CD4-positive, alpha-beta memory T cell (primary cell): ENCODE measurements at regions not wholly inside any gene's neighbourhood (a gene's known extent, or its start where the extent isn't known, plus 50 kb on each side); places are given as distances from the start of the nearest gene placed in this dataset.
A peak's percentile ranks its signal among the peaks of the same experiment; 100 is the strongest.

Experiments
- CTCF ChIA-PET: fragments of 350-600 bp; sonication (Branson Sonifier 250); formaldehyde crosslinking; loops from one replicate; lab custom pipeline; 2021; ENCODE audit warnings: inconsistent platforms; ENCODE audit not compliant: partially characterized antibody; lab: Charles Lee
- POLR2A ChIA-PET: fragments of 350-600 bp; sonication (Branson Sonifier 250); formaldehyde crosslinking; loops from one replicate; lab custom pipeline; 2021; ENCODE audit not compliant: partially characterized antibody; lab: Charles Lee
- DNase-seq, 5 donors: peaks; one replicate each; pipeline versions ENCODE4 v3.0.0 to v3.0.0-alpha.2; 2020 to 2022; ENCODE audit warnings: mixed read lengths in 1 of 5
- H3K27ac ChIP-seq: one replicate; pipeline ENCODE4 v1.7.0; 2013; ENCODE audit warnings: low read depth, low read length
- H3K27me3 ChIP-seq: 2 replicates; pipeline ENCODE4 v1.7.0; 2013; ENCODE audit warnings: mild to moderate bottlenecking, low read length, moderate library complexity; ENCODE audit not compliant: insufficient read depth
- H3K36me3 ChIP-seq: 2 replicates; pipeline ENCODE4 v1.7.0; 2013; ENCODE audit warnings: mild to moderate bottlenecking, low read length, moderate library complexity; ENCODE audit not compliant: insufficient read depth
- H3K4me1 ChIP-seq: 2 replicates; pipeline ENCODE4 v1.7.0; 2013; ENCODE audit warnings: mild to moderate bottlenecking, low read length, moderate library complexity; ENCODE audit not compliant: insufficient read depth
- H3K4me3 ChIP-seq, 2 donors: one replicate each; pipeline ENCODE4 v1.7.0; 2013; ENCODE audit warnings: low read length in 2 of 2, mild to moderate bottlenecking in 1 of 2
- H3K9me3 ChIP-seq, 2 donors: one replicate each; pipeline ENCODE4 v1.7.0; 2013; ENCODE audit warnings: low read length in 2 of 2, control low read depth in 1 of 2; ENCODE audit not compliant: control insufficient read depth in 1 of 2
- H3K27ac Mint-ChIP-seq, 7 donors: one replicate each; pipeline ENCODE4 v1.8.0; 2020 to 2021; ENCODE audit warnings: mixed read lengths in 7 of 7, mild to moderate bottlenecking in 6 of 7, inconsistent platforms in 3 of 7, moderate library complexity in 3 of 7
- H3K27me3 Mint-ChIP-seq, 2 donors: one replicate each; pipeline ENCODE4 v1.8.0; 2020 to 2021; ENCODE audit warnings: mixed read lengths in 2 of 2
- H3K36me3 Mint-ChIP-seq, 2 donors: one replicate each; pipeline ENCODE4 v1.8.0; 2020 to 2021; ENCODE audit warnings: mixed read lengths in 2 of 2, inconsistent platforms in 1 of 2, mild to moderate bottlenecking in 1 of 2
- H3K4me1 Mint-ChIP-seq, 4 donors: one replicate each; pipeline ENCODE4 v1.8.0; 2020 to 2021; ENCODE audit warnings: mixed read lengths in 4 of 4, mild to moderate bottlenecking in 1 of 4
- H3K4me3 Mint-ChIP-seq, 8 donors: one replicate each; pipeline ENCODE4 v1.8.0; 2020 to 2021; ENCODE audit warnings: mixed read lengths in 8 of 8, mild to moderate bottlenecking in 7 of 8, moderate library complexity in 6 of 8, inconsistent platforms in 3 of 8
- H3K9me3 Mint-ChIP-seq, 8 donors: one replicate each; pipeline ENCODE4 v1.8.0; 2020 to 2021; ENCODE audit warnings: mixed read lengths in 8 of 8, mild to moderate bottlenecking in 5 of 8, inconsistent platforms in 3 of 8, moderate library complexity in 1 of 8
- intact Hi-C: fragments of 100-400 bp; cut with micrococcal nuclease; formaldehyde crosslinking; loops from one replicate; pipeline ENCODE4 v1.15.1; 2023

- POLR2A ChIA-PET, result no interaction called here
- CTCF ChIA-PET, result no interaction called here
- DNase-seq, result peak in 2 of 5 donors; percentile 2 to 3
- Histone ChIP-seq H3K27me3 (no peaks in the 10 kb centered on the region), H3K9me3 (no peaks in the 10 kb centered on the region), H3K4me3 (no peak overlapping the region), H3K4me1 (peaks cover 14% of the 10 kb centered on the region), H3K27ac (no peak overlapping the region), H3K36me3 (no peaks in the 10 kb centered on the region)
- Mint-ChIP-seq H3K4me1 (peaks cover 16 to 22% (median 21%) of the 10 kb centered on the region in 4 donors), H3K9me3 (no peaks in the 10 kb centered on the region), H3K27ac (no peak overlapping the region), H3K4me3 (no peak overlapping the region), H3K27me3 (no peaks in the 10 kb centered on the region), H3K36me3 (no peaks in the 10 kb centered on the region)
- intact Hi-C loops, result no loop called here
Measured at GRCh38 chr13:73224703-73225102, 165.9 kb downstream of the KLF5 start.

- Mint-ChIP-seq H3K27me3 (peaks cover 0 to 3% of the 10 kb centered on the region in 2 donors), H3K4me1 (peaks cover 7 to 12% (median 9%) of the 10 kb centered on the region in 4 donors), H3K4me3 (no peak overlapping the region), H3K9me3 (no peaks in the 10 kb centered on the region), H3K36me3 (no peaks in the 10 kb centered on the region), H3K27ac (no peak overlapping the region)
- intact Hi-C loops, result no loop called here
- Histone ChIP-seq H3K9me3 (no peaks in the 10 kb centered on the region), H3K4me3 (no peak overlapping the region), H3K36me3 (no peaks in the 10 kb centered on the region), H3K27ac (no peak overlapping the region), H3K4me1 (peaks cover 2% of the 10 kb centered on the region), H3K27me3 (no peaks in the 10 kb centered on the region)
- CTCF ChIA-PET, result no interaction called here
- POLR2A ChIA-PET, result no interaction called here
- no peak for DNase-seq
Measured at GRCh38 chr13:73223372-73223781, 164.6 kb downstream of the KLF5 start.

- Mint-ChIP-seq H3K9me3 (no peaks in the 10 kb centered on the region), H3K4me3 (no peak overlapping the region), H3K4me1 (peaks cover 5 to 8% (median 6%) of the 10 kb centered on the region in 4 donors), H3K36me3 (no peaks in the 10 kb centered on the region), H3K27ac (no peak overlapping the region), H3K27me3 (peaks cover 0 to 3% of the 10 kb centered on the region in 2 donors)
- intact Hi-C loops, result no loop called here
- H3K36me3 ChIP-seq, result no peaks in the 10 kb centered on the region
- no peaks in the 10 kb centered on the region for H3K9me3 ChIP-seq
- H3K4me3 ChIP-seq, result no peak overlapping the region
- no peak for DNase-seq
- no peak overlapping the region for H3K27ac ChIP-seq
- ChIA-PET POLR2A (no interaction called here), CTCF (no interaction called here)
- no peaks in the 10 kb centered on the region for H3K27me3 ChIP-seq
- no peaks in the 10 kb centered on the region for H3K4me1 ChIP-seq
Measured at GRCh38 chr13:73222627-73223305, 164.0 kb downstream of the KLF5 start.

- DNase-seq, result no peak
- H3K27me3 ChIP-seq, result no peaks in the 10 kb centered on the region
- no peak overlapping the region for H3K27ac ChIP-seq
- intact Hi-C loops, result no loop called here
- no peaks in the 10 kb centered on the region for H3K4me1 ChIP-seq
- peaks cover 0 to 5% of the 10 kb centered on the region in 2 donors for H3K27me3 Mint-ChIP-seq
- no peaks in the 10 kb centered on the region for H3K9me3 Mint-ChIP-seq
- H3K4me1 Mint-ChIP-seq, result peaks cover 5 to 8% (median 6%) of the 10 kb centered on the region in 4 donors
- ChIA-PET CTCF (no interaction called here), POLR2A (no interaction called here)
- no peaks in the 10 kb centered on the region for H3K9me3 ChIP-seq
- no peak overlapping the region for H3K27ac Mint-ChIP-seq
- no peak overlapping the region for H3K4me3 Mint-ChIP-seq
- no peak overlapping the region for H3K4me3 ChIP-seq
- H3K36me3 ChIP-seq, result no peaks in the 10 kb centered on the region
- no peaks in the 10 kb centered on the region for H3K36me3 Mint-ChIP-seq
Measured at GRCh38 chr13:73220966-73221720, 162.3 kb downstream of the KLF5 start.

GRCh38 chr13:73218181-73218580 lies 159.4 kb downstream of the KLF5 start:
- no peaks in the 10 kb centered on the region for H3K4me1 ChIP-seq
- no peaks in the 10 kb centered on the region for H3K27me3 ChIP-seq
- H3K27ac ChIP-seq, result no peak overlapping the region
- H3K4me1 Mint-ChIP-seq, result peaks cover 0 to 5% (median 1%) of the 10 kb centered on the region in 4 donors
- no peak overlapping the region for H3K4me3 Mint-ChIP-seq
- no peaks in the 10 kb centered on the region for H3K9me3 ChIP-seq
- intact Hi-C loops, result no loop called here
- ChIA-PET POLR2A (no interaction called here), CTCF (no interaction called here)
- no peak for DNase-seq
- H3K27me3 Mint-ChIP-seq, result peaks cover 7% of the 10 kb centered on the region in 2 donors
- H3K36me3 Mint-ChIP-seq, result no peaks in the 10 kb centered on the region
- H3K9me3 Mint-ChIP-seq, result no peaks in the 10 kb centered on the region
- H3K4me3 ChIP-seq, result no peak overlapping the region
- no peaks in the 10 kb centered on the region for H3K36me3 ChIP-seq
- H3K27ac Mint-ChIP-seq, result no peak overlapping the region

- Mint-ChIP-seq H3K4me3 (no peak overlapping the region), H3K27ac (no peak overlapping the region), H3K4me1 (peaks cover 0 to 2% (median under 1%) of the 10 kb centered on the region in 4 donors), H3K9me3 (no peaks in the 10 kb centered on the region), H3K27me3 (peaks cover 7% of the 10 kb centered on the region in 2 donors), H3K36me3 (no peaks in the 10 kb centered on the region)
- POLR2A ChIA-PET, result no interaction called here
- intact Hi-C loops, result no loop called here
- Histone ChIP-seq H3K9me3 (no peaks in the 10 kb centered on the region), H3K4me1 (no peaks in the 10 kb centered on the region), H3K27me3 (no peaks in the 10 kb centered on the region), H3K36me3 (no peaks in the 10 kb centered on the region), H3K4me3 (no peak overlapping the region), H3K27ac (no peak overlapping the region)
- DNase-seq, result no peak
- CTCF ChIA-PET, result no interaction called here
Measured at GRCh38 chr13:73216381-73216831, 157.6 kb downstream of the KLF5 start.

- no peak overlapping the region for H3K4me3 Mint-ChIP-seq
- Histone ChIP-seq H3K4me3 (no peak overlapping the region), H3K9me3 (no peaks in the 10 kb centered on the region), H3K27ac (no peak overlapping the region), H3K4me1 (no peaks in the 10 kb centered on the region), H3K36me3 (no peaks in the 10 kb centered on the region), H3K27me3 (no peaks in the 10 kb centered on the region)
- no peak for DNase-seq
- intact Hi-C loops, result no loop called here
- ChIA-PET POLR2A (no interaction called here), CTCF (no interaction called here)
- H3K4me1 Mint-ChIP-seq, result peaks cover 0 to 2% (median under 1%) of the 10 kb centered on the region in 4 donors
- no peaks in the 10 kb centered on the region for H3K9me3 Mint-ChIP-seq
- peaks cover 7 to 8% of the 10 kb centered on the region in 2 donors for H3K27me3 Mint-ChIP-seq
- no peak overlapping the region for H3K27ac Mint-ChIP-seq
- H3K36me3 Mint-ChIP-seq, result no peaks in the 10 kb centered on the region
Measured at GRCh38 chr13:73215823-73216222, 157.0 kb downstream of the KLF5 start.
